ENCODE measurements at regions not wholly inside any gene's neighbourhood (a gene's known extent, or its start where the extent isn't known, plus 50 kb on each side); places are given as distances from the start of the nearest gene placed in this dataset. TPM values are rescaled to one million over a fixed set of nuclear protein-coding genes. Genes with fewer than 3 reads are reported as not detected.
A peak's percentile ranks its signal among the peaks of the same experiment; 100 is the strongest.
"Not testable (repeated sequence)": the region's sequence is repeated elsewhere in the genome, so short reads cannot be mapped to it uniquely, and the experiment has no call there.

DNA sequence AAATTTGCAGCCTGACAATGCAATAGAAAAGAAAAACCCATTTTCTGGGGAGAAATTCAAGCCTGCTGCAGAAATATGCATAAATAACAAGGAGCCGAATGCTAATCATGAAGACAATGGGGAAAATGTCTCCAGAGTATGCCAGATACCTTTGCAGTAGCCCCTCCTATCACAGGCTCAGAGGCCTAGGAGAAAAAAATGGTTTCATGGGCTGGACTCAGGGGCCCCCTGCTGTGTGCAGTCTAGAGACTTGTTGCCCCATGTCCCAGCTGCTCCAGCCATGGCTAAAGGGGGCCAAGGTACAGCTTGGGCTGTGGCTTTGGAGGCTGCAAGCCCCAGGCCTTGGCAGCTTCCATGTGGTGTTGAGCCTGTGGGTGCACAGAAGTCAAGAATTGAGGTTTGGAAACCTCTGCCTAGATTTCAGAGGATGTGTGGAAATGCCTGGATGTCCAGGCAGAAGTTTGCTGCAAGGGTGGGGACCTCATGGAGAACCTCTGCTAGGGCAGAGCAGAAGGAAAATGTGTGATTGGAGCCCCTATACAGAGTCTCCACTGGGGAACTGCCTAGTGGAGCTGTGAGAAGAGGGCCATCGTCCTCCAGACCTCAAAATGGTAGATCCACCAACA is 53.3 kb upstream of the XIST start:
- H3K4me1 Mint-ChIP-seq; H3K36me3 ChIP-seq (ENCODE audit: insufficient read depth, low read length); H3K4me3 ChIP-seq (ENCODE audit: low read length in 2 of 2); H3K9me3 ChIP-seq (ENCODE audit: control insufficient read depth in 1 of 2, low read length in 2 of 2); intact Hi-C loops (cut with micrococcal nuclease); H3K4me1 ChIP-seq (ENCODE audit: insufficient read depth, low read length); H3K27me3 Mint-ChIP-seq; POLR2A ChIA-PET (ENCODE audit: partially characterized antibody); H3K27ac Mint-ChIP-seq; H3K27ac ChIP-seq (ENCODE audit: low read depth, low read length); DNase-seq; CTCF ChIA-PET (ENCODE audit: partially characterized antibody); H3K27me3 ChIP-seq (ENCODE audit: insufficient read depth, low read length); H3K4me3 Mint-ChIP-seq; H3K36me3 Mint-ChIP-seq: not testable (repeated sequence)
- H3K9me3 Mint-ChIP-seq, result peaks cover 0 to 24% (median 6%) of the 10 kb centered on the region in 8 donors

DNA sequence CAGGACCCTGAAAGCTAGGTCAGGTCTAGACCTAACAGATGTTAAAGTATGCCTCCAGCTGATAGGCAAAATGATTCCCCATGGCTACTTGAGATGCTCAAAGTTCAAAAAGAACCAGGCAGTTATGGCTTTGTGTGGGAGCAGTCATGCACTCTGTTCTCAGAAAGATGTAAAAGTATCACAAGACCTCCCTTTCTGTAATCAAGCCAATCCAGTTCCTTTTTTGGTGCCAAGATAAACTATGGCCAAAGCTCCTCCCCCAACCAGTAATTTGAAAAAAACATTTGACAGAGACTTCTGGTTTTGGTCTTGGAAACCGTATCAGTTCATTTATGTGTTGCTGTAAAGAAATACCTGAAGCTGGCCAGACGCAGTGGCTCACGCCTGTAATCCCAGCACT is 51.4 kb upstream of the XIST start:
- intact Hi-C loops (cut with micrococcal nuclease), result no loop called here
- H3K4me3 Mint-ChIP-seq, result no peak overlapping the region

More for the DNA sequence above, 51.4 kb upstream of the XIST start:
- Mint-ChIP-seq H3K27ac (no peak overlapping the region), H3K4me1 (no peaks in the 10 kb centered on the region), H3K9me3 (peaks cover 0 to 24% (median 5%) of the 10 kb centered on the region in 8 donors), H3K36me3 (no peaks in the 10 kb centered on the region), H3K27me3 (no peaks in the 10 kb centered on the region)
- no peaks in the 10 kb centered on the region for H3K9me3 ChIP-seq (ENCODE audit: control insufficient read depth in 1 of 2, low read length in 2 of 2)
- H3K4me3 ChIP-seq (ENCODE audit: low read length in 2 of 2), result no peak overlapping the region
- H3K27ac ChIP-seq (ENCODE audit: low read depth, low read length), result no peak overlapping the region
- POLR2A ChIA-PET (ENCODE audit: partially characterized antibody), result no interaction called here
- H3K36me3 ChIP-seq (ENCODE audit: insufficient read depth, low read length), result no peaks in the 10 kb centered on the region
- CTCF ChIA-PET (ENCODE audit: partially characterized antibody), result no interaction called here
- H3K27me3 ChIP-seq (ENCODE audit: insufficient read depth, low read length), result no peaks in the 10 kb centered on the region
- no peaks in the 10 kb centered on the region for H3K4me1 ChIP-seq (ENCODE audit: insufficient read depth, low read length)
- no peak for DNase-seq

Small RNA genes lying in the stretch of these regions (microRNA-seq; reads per million reads assigned to microRNA genes)
- gene MIR374B (ENCODE audit: borderline microRNAs expressed, borderline number of aligned reads, borderline replicate concordance) (not detected), gene MIR374C (ENCODE audit: borderline microRNAs expressed, borderline number of aligned reads, borderline replicate concordance) (not detected), gene MIR421 (ENCODE audit: borderline microRNAs expressed, borderline number of aligned reads, borderline replicate concordance) (58.0 reads per million, percentile 61 among the genes with 10 or more reads in this experiment)
